Keratinocyte (primary cell): ENCODE measurements at regions not wholly inside any gene's neighbourhood (a gene's known extent, or its start where the extent isn't known, plus 50 kb on each side); places are given as distances from the start of the nearest gene placed in this dataset.

Experiments used
- DNase-seq: peaks from one replicate; pipeline ENCODE4 v3.0.0-alpha.2; 2011; ENCODE audit warnings: low read depth, missing footprints, low spot score
- FAIRE-seq: peaks from 2 replicates; lab custom pipeline; 2011; peaks lifted over from hg19 to GRCh38; lab: Jason Lieb, UNC
- H2AFZ ChIP-seq: 2 replicates; pipeline ENCODE4 v1.6.0; 2012; ENCODE audit warnings: low read length, control low read depth, inconsistent platforms; ENCODE audit not compliant: control insufficient read depth
- H3K27ac ChIP-seq: 2 replicates; pipeline ENCODE4 v1.5.1; 2011; ENCODE audit warnings: low read length; ENCODE audit not compliant: control insufficient read depth, insufficient read depth
- H3K27me3 ChIP-seq: 3 replicates; pipeline ENCODE4 v1.6.0; 2011; ENCODE audit warnings: low read length; ENCODE audit not compliant: control insufficient read depth, insufficient read depth; ENCODE audit errors: extremely low read depth
- H3K36me3 ChIP-seq, 2 experiments: 2 replicates in 1 of 2; 3 replicates in 1 of 2; pipeline ENCODE4 v1.5.1; 2011; ENCODE audit warnings: low read length in 2 of 2, mild to moderate bottlenecking in 1 of 2; ENCODE audit not compliant: control insufficient read depth in 2 of 2, insufficient read depth in 2 of 2; ENCODE audit errors: extremely low read depth in 1 of 2
- H3K4me1 ChIP-seq: 3 replicates; pipeline ENCODE4 v1.5.1; 2011; ENCODE audit warnings: low read length; ENCODE audit not compliant: control insufficient read depth, insufficient read depth; ENCODE audit errors: extremely low read depth
- H3K4me2 ChIP-seq: 3 replicates; pipeline ENCODE4 v1.6.0; 2011; ENCODE audit warnings: low read depth, low read length; ENCODE audit not compliant: control insufficient read depth, insufficient read depth; ENCODE audit errors: extremely low read depth
- H3K4me3 ChIP-seq, 3 experiments: fragments of 200-600 bp in 1 of 3; sonication (generic) in 1 of 3; 2 replicates in 2 of 3; 3 replicates in 1 of 3; pipeline ENCODE4 v1.5.1; 2011 to 2016; ENCODE audit warnings: low read length in 3 of 3, mild to moderate bottlenecking in 3 of 3, control low read depth in 2 of 3, inconsistent platforms in 1 of 3, low read depth in 1 of 3, mixed read lengths in 1 of 3, mixed run types in 1 of 3, moderate library complexity in 1 of 3; ENCODE audit not compliant: control insufficient read depth in 2 of 3, insufficient read depth in 2 of 3; ENCODE audit errors: extremely low read depth in 1 of 3
- H3K79me2 ChIP-seq: 2 replicates; pipeline ENCODE4 v1.6.0; 2012; ENCODE audit warnings: low read length; ENCODE audit not compliant: control insufficient read depth, insufficient read depth
- H3K9ac ChIP-seq: 3 replicates; pipeline ENCODE4 v1.6.0; 2011; ENCODE audit warnings: low read length; ENCODE audit not compliant: control insufficient read depth, insufficient read depth; ENCODE audit errors: extremely low read depth
- H3K9me1 ChIP-seq: 3 replicates; pipeline ENCODE4 v1.6.0; 2011; ENCODE audit warnings: low read length; ENCODE audit not compliant: control insufficient read depth, insufficient read depth; ENCODE audit errors: extremely low read depth
- H3K9me3 ChIP-seq: 2 replicates; pipeline ENCODE4 v1.5.1; 2012; ENCODE audit warnings: low read depth, low read length; ENCODE audit not compliant: control insufficient read depth
- H4K20me1 ChIP-seq: 3 replicates; pipeline ENCODE4 v1.6.0; 2011; ENCODE audit warnings: low read length; ENCODE audit not compliant: control insufficient read depth, insufficient read depth; ENCODE audit errors: extremely low read depth
- EZH2 ChIP-seq: IDR thresholded peaks from one replicate; pipeline ENCODE4 v1.6.1; 2012; ENCODE audit warnings: inconsistent platforms, mild to moderate bottlenecking, low read length, moderate library complexity
- dilution Hi-C: fragments of 300-500 bp; cut with MboI; formaldehyde crosslinking; loops from one replicate; pipeline ENCODE4 v1.7.0; 2020; ENCODE audit warnings: low sequenced_read_pairs; ENCODE audit not compliant: extremely low pct_ligation_motif_present
- TF ChIP-seq, protein P1 (sequence below), 3 experiments: IDR thresholded peaks in 1 of 3; conservative IDR thresholded peaks in 1 of 3; optimal IDR thresholded peaks in 1 of 3; 2 replicates in 2 of 3; 3 replicates in 1 of 3; pipeline versions ENCODE3 to v1.5.1; 2011; ENCODE audit warnings: low read length in 3 of 3, mild to moderate bottlenecking in 3 of 3, moderate library complexity in 2 of 3, control low read depth in 1 of 3, inconsistent platforms in 1 of 3; ENCODE audit not compliant: insufficient read depth in 2 of 3; ENCODE audit errors: extremely low read depth in 1 of 3

- Histone ChIP-seq H3K27me3 (no peaks in the 10 kb centered on the region), H3K36me3 (peaks cover 0 to 3% of the 10 kb centered on the region in 2 experiments), H2AFZ (no peak overlapping the region), H3K9me3 (no peaks in the 10 kb centered on the region), H3K4me2 (no peak overlapping the region), H3K9ac (no peak overlapping the region), H3K27ac (no peak overlapping the region), H3K4me3 (no peak overlapping the region), H3K79me2 (peaks cover 2% of the 10 kb centered on the region), H4K20me1 (no peaks in the 10 kb centered on the region), H3K9me1 (no peaks in the 10 kb centered on the region), H3K4me1 (no peaks in the 10 kb centered on the region)
- TF ChIP-seq, protein P1, sequence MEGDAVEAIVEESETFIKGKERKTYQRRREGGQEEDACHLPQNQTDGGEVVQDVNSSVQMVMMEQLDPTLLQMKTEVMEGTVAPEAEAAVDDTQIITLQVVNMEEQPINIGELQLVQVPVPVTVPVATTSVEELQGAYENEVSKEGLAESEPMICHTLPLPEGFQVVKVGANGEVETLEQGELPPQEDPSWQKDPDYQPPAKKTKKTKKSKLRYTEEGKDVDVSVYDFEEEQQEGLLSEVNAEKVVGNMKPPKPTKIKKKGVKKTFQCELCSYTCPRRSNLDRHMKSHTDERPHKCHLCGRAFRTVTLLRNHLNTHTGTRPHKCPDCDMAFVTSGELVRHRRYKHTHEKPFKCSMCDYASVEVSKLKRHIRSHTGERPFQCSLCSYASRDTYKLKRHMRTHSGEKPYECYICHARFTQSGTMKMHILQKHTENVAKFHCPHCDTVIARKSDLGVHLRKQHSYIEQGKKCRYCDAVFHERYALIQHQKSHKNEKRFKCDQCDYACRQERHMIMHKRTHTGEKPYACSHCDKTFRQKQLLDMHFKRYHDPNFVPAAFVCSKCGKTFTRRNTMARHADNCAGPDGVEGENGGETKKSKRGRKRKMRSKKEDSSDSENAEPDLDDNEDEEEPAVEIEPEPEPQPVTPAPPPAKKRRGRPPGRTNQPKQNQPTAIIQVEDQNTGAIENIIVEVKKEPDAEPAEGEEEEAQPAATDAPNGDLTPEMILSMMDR (optimal IDR thresholded peaks at IDR 0.05 in 1 of 3, IDR thresholded peaks at IDR 0.05 in 1 of 3, conservative IDR thresholded peaks at IDR 0.05 in 1 of 3; ENCODE audit: extremely low read depth in 1 of 3, insufficient read depth in 2 of 3, low read length in 3 of 3) = no peak
- TF ChIP-seq EZH2 = no peak
- no peak for FAIRE-seq
- DNase-seq = no peak
- dilution Hi-C loops = no loop called here
Observed at GRCh38 chr17:63137163-63137562, 171.1 kb downstream of the TANC2 start.

- no peaks in the 10 kb centered on the region for H3K27me3 ChIP-seq
- FAIRE-seq (no peak), DNase-seq (no peak)
- no peak overlapping the region for H2AFZ ChIP-seq
- peaks cover 0 to 3% of the 10 kb centered on the region in 2 experiments for H3K36me3 ChIP-seq
- no peaks in the 10 kb centered on the region for H3K9me3 ChIP-seq
- H3K4me3 ChIP-seq = no peak overlapping the region
- no peak overlapping the region for H3K27ac ChIP-seq
- dilution Hi-C loops = no loop called here
- no peak for TF ChIP-seq EZH2
- TF ChIP-seq, protein P1 (optimal IDR thresholded peaks at IDR 0.05 in 1 of 3, IDR thresholded peaks at IDR 0.05 in 1 of 3, conservative IDR thresholded peaks at IDR 0.05 in 1 of 3; ENCODE audit: extremely low read depth in 1 of 3, insufficient read depth in 2 of 3, low read length in 3 of 3) = no peak
- no peaks in the 10 kb centered on the region for H4K20me1 ChIP-seq
- H3K4me1 ChIP-seq = no peaks in the 10 kb centered on the region
- no peak overlapping the region for H3K9ac ChIP-seq
- H3K9me1 ChIP-seq = no peaks in the 10 kb centered on the region
- no peak overlapping the region for H3K4me2 ChIP-seq
- H3K79me2 ChIP-seq = peaks cover 2% of the 10 kb centered on the region
Observed at GRCh38 chr17:63138713-63139112, 172.7 kb downstream of the TANC2 start.
